GM18909 (cell line): ENCODE measurements at regions not wholly inside any gene's neighbourhood (a gene's known extent, or its start where the extent isn't known, plus 50 kb on each side); places are given as distances from the start of the nearest gene placed in this dataset.
"Not testable (repeated sequence)": the region's sequence is repeated elsewhere in the genome, so short reads cannot be mapped to it uniquely, and the experiment has no call there.

Experiments used
- ATAC-seq: cut with Tn5 transposase; IDR thresholded peaks from one replicate; pipeline ENCODE4 v1.9.1; 2021; ENCODE audit warnings: mild to moderate bottlenecking; ENCODE audit not compliant: unreplicated experiment, poor library complexity

DNA sequence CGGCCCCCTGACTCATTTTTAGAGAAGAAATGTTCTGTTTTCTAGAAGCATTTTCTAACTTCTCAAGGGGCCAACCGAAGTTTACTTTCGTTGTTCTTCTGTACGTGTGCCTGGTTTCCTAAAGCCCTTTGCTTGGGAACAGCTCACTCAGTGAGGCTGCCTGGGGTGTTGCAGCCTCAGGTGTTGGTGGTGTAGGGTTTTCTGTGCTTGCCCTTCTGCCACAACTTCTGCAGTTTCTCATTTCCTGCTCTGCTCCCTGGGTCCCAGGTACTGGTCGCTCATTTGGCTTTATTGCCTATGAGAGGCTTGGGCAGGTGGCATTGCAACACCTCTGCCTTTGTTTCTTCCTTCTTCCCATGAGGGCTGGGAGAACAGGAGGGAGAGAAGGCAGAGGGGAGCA lies 278.3 kb downstream of the SOX4 start:
- ATAC-seq: no peak

DNA sequence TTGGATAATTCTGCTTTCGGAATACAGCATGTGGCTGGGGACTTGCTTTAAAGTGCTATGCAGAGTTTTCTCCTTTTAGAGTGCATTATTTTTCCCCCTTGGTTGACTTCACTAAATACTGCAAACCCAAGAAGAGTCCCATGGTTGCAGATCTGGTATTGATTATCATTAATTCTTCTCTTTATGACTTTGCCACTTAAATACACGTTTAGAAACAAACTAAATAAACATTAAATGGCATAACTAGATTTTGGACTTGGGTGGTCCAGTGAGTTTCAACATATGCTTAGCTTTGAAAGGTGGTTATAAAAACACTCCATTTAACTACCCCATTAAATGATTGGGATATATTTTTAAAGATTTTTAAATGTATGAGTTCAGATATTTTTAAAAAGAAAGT lies 279.2 kb downstream of the SOX4 start:
- ATAC-seq: no peak

DNA sequence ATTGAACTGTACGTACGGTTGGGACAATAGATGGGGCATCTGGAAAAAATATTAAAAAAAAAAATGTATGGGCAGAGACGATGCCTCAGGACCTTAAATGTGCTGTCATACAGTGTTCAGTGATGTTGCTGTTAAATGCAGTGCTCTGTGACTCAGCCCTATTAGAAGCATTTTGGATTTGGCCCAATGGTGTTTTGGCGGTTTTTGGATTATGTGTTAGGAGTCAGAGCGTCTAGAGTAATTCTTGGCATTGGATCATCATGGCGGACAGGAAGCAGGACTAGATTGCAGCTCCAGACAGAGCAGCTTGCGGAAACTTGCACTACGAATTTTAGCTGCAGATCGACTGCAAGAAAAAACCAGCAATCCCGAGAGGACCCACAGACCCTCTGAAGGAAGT lies 280.0 kb downstream of the SOX4 start:
- no peak for ATAC-seq

GRCh38 chr6:21874372-21874771 lies 280.8 kb downstream of the SOX4 start:
- ATAC-seq: no peak

DNA sequence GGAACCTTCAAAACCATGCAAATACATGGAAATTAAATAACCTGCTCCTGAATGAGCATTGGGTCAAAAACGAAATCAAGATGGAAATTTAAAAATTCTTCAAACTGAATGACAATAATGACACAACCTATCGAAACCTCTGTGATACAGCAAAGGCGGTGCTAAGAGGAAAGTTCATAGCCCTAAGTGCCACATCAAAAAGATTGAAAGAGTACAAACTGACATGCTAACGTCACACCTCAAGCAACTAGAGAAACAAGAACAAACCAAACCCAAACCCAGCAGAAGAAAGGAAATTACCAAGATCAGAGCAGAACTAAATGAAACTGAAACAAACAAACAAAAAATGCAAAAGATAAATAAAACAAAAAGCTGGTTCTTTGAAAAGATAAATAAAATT lies 283.5 kb downstream of the SOX4 start:
- ATAC-seq: not testable (repeated sequence)

DNA sequence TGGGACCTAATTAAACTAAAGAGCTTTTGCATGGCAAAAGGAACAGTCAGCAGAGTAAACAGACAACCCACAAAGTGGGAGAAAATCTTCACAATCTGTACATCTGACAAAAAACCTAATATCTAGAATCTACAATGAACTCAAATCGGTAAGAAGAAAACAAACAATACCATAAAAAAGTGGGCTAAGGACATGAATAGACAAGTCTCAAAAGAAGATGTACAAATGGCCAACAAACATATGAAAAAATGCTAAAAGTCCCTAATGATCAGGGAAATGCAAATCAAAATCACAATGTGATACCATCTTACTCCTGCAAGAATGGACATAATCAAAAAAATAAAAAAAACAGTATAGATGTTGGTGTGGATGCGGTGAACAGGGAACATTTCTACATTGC lies 286.7 kb downstream of the SOX4 start:
- ATAC-seq: not testable (repeated sequence)

- ATAC-seq: no peak
These were observed 288.5 kb downstream of the SOX4 start for GRCh38 chr6:21881969-21882465.

GRCh38 chr6:21883595-21884328 lies 290.2 kb downstream of the SOX4 start:
- ATAC-seq: no peak

DNA sequence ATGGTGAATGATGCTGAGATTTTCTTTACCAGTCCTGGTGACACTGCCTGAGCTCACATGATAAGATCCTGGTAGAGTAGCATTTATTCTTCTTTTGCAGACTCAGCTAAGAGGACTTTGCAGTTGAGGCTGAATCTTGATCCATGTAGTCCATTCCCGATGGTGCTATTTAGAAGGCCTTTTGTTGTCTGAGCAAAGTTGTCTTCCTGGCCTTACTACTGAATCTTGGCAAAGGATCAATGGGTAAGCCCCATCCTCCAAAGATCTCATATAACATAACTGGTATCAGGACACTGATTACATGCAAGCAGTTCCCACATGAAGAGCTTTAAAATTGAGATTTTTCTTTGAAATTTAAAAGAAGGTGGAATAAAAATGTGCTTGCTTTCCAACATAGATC lies 291.6 kb downstream of the SOX4 start:
- ATAC-seq: no peak

DNA sequence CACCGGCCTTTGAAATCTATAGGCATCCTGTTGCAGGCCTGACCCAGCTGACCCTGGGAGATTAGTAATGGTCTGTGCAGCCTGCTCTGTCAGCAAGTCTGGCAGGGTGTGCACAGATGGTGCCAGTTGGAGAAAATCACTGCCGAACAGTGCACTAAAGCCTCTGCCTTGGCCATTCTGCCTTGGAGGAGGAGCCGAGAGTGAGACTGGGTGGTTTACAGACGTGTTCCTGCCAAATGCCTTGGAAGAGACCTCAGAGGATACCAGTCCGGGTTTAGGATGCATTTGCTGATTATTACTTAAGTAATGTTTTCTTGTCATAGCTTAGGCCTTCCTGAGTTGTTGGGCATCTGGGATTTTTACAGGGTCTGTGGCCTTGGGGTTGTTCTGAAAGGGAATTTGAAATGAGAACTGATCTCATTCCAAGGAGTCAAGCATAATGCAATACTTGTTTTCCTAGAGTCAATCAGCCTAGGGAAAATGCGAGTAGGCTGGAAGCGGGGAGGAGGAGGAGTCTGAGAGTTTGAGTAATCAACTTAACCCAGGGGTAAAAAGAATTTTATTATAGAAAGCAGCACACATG lies 292.1 kb downstream of the SOX4 start:
- no peak for ATAC-seq

DNA sequence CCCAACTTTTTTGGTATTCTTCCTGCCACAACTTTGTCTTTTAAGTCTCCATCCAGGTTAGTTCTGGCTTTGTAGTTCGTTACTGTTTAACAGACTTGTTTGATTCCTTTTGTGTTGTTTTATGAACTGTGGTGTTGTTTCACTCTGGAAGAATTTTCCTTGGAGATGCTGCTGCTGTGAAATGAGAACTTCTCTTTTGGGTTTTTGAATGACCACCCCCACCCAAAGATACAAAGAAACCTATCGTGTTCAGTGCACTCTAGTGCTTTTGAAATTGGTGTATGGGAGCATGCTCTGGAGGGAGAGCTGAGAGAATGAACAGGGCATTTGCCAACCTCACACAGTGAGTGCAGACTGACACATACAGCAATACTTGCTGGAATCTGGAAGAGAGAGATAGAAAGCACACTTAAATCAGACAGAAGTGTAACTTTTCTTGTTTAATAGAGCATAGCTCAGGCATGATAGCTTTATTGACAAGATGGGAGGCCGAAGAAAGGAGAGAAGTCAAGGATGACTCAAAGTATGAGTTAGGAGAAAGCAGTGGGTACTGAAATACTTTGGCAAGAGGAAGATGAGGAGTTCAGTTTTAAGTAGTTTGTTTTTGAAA lies 293.1 kb downstream of the SOX4 start:
- no peak for ATAC-seq

- ATAC-seq: no peak
These were observed 294.0 kb downstream of the SOX4 start for GRCh38 chr6:21887231-21888185.

DNA sequence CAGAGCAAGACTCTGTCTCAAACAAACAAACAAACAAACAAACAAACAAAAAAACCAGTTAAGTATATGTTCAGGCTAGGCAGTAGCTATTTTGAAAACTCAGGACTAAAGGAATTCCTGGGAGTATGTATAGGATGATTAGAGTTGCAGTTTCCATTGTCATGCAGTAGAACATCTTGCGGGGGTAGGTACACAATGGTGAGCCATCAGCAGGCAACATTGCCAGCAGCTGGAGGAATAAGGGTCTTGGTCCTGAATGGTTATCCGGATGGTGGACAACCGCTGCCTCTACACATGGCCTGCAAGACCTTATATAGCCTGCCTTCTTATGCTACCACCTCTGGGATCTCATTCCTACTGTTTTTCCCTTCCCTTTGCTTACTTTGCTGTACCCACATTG lies 297.5 kb downstream of the SOX4 start:
- no peak for ATAC-seq

GRCh38 chr6:21893793-21894192 lies 300.2 kb downstream of the SOX4 start:
- no peak for ATAC-seq

GRCh38 chr6:21895555-21895954 lies 302.0 kb downstream of the SOX4 start:
- ATAC-seq: no peak

DNA sequence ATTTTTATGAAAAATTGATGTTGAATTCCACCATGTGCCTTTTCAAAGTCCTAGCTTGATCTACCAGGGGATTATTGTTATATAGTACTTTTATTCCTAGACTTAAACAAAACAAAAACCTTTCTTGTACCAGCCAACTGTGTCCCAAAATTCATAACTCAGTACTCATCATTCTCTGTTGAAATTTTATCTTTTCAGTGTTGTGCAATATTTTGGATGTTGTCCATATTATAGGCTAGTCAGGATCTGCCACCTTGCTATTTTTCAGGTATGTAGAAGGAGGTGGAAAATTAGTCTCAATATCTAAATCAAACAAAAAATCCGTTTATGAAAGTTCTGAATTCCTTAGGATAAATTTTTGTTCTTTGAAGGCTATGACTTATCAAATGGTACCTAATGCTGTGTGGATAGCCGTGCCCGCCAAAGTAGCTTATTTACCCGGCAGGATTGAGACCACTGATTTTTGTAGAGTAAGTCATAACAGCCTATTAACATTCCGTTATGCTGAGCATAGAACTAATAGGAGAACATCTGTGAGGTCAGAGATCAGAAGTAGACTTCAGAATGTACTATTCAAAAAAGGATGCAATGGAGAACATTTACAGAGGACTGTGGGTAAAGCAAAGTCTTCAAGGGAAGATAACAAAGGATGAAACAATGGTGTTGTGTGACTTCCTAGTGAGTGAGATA lies 304.7 kb downstream of the SOX4 start:
- no peak for ATAC-seq

- ATAC-seq: no peak
These were observed 306.2 kb downstream of the SOX4 start for GRCh38 chr6:21899708-21900107.

GRCh38 chr6:21900730-21901129 lies 307.2 kb downstream of the SOX4 start:
- no peak for ATAC-seq

DNA sequence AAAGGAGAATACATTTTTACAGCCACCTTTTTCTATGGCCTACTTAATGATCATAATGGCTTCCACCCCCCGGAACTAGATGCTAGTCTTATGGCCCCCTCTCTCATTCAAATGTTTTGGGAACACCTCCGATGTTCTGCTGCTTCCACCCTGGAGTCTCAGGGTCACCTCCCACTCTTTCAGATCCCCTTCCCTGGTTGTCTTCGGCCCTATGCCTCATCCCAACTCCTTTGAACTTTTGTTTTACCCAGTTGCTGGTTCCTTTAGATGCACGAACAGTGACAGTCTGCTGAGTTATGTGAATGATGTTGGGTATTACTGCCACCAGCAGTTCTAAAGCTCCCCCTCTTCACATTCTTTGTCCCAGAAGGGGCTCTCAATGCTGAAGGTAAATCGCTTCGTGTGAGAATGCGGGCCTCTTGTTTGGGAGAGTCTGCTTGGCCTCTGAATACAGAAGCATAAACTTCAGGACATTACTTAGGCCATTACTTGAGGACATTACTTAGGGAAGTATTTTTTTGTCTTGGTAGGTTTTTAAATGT lies 309.1 kb downstream of the SOX4 start:
- ATAC-seq: no peak

DNA sequence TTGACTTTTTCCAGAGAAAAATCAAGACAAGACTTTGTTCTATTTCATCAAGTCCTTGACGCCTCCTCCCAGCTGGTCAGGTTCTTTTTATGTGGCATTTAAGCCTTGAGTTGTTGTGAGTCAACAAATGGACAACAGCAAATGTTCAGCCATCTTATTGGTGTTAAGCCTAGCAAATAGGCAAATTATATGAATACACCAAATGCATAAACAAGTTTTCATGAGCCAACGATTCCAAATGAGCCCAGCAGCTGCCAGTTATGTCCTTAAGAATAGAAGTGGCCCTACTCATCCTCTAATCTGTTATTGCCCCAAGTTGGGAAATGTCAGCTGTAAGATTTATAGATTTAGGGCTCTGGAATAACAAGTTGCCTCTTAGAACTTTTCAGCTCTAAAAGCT lies 312.0 kb downstream of the SOX4 start:
- ATAC-seq: no peak
